ENCODE measurements at regions not wholly inside any gene's neighbourhood (a gene's known extent, or its start where the extent isn't known, plus 50 kb on each side); places are given as distances from the start of the nearest gene placed in this dataset.
"Not testable (repeated sequence)": the region's sequence is repeated elsewhere in the genome, so short reads cannot be mapped to it uniquely, and the experiment has no call there.

- DNase-seq (ENCODE audit: low read depth in 2 of 2), result peak in 1 of 2 donors; percentile 29
These were observed 74.0 kb upstream of the LIPC start for GRCh38 chr15:58357529-58358476.

- DNase-seq (ENCODE audit: low read depth in 2 of 2), result no peak
These were observed 71.2 kb upstream of the LIPC start for GRCh38 chr15:58360421-58361090.

GRCh38 chr15:58361273-58361759 is 70.5 kb upstream of the LIPC start:
- no peak for DNase-seq (ENCODE audit: low read depth in 2 of 2)

GRCh38 chr15:58362262-58362922 is 69.4 kb upstream of the LIPC start:
- DNase-seq (ENCODE audit: low read depth in 2 of 2), result no peak

- DNase-seq (ENCODE audit: low read depth in 2 of 2), result not testable (repeated sequence)
These were observed 68.7 kb upstream of the LIPC start for GRCh38 chr15:58363118-58363517.

- DNase-seq (ENCODE audit: low read depth in 2 of 2), result not testable (repeated sequence)
These were observed 68.1 kb upstream of the LIPC start for GRCh38 chr15:58363673-58364072.

GRCh38 chr15:58365098-58365497 is 66.7 kb upstream of the LIPC start:
- not testable (repeated sequence) for DNase-seq (ENCODE audit: low read depth in 2 of 2)

- no peak for DNase-seq (ENCODE audit: low read depth in 2 of 2)
These were observed 62.5 kb upstream of the LIPC start for GRCh38 chr15:58369261-58369701.

- DNase-seq (ENCODE audit: low read depth in 2 of 2), result no peak
These were observed 61.8 kb upstream of the LIPC start for GRCh38 chr15:58369956-58370355.

- DNase-seq (ENCODE audit: low read depth in 2 of 2), result no peak
These were observed 57.6 kb upstream of the LIPC start for GRCh38 chr15:58374147-58374546.

GRCh38 chr15:58377193-58377592 is 54.6 kb upstream of the LIPC start:
- no peak for DNase-seq (ENCODE audit: low read depth in 2 of 2)

- no peak for DNase-seq (ENCODE audit: low read depth in 2 of 2)
These were observed 53.3 kb upstream of the LIPC start for GRCh38 chr15:58378241-58379085.

- DNase-seq (ENCODE audit: low read depth in 2 of 2), result not testable (repeated sequence)
These were observed 52.3 kb upstream of the LIPC start for GRCh38 chr15:58379454-58379853.

GRCh38 chr15:58380280-58380945 is 51.4 kb upstream of the LIPC start:
- DNase-seq (ENCODE audit: low read depth in 2 of 2), result no peak

- no peak for DNase-seq (ENCODE audit: low read depth in 2 of 2)
These were observed 50.1 kb upstream of the LIPC start for GRCh38 chr15:58381697-58382096.
